HTR-8/SVneo (cell line): ENCODE measurements at regions not wholly inside any gene's neighbourhood (a gene's known extent, or its start where the extent isn't known, plus 50 kb on each side); places are given as distances from the start of the nearest gene placed in this dataset.
"Not testable (repeated sequence)": the region's sequence is repeated elsewhere in the genome, so short reads cannot be mapped to it uniquely, and the experiment has no call there.

ENCODE experiments used
- DNase-seq: peaks from one replicate; pipeline ENCODE4 v3.0.0; 2011; ENCODE audit warnings: low spot score, mixed read lengths; ENCODE audit not compliant: insufficient read length
- FAIRE-seq: peaks from 2 replicates; lab custom pipeline; 2011; peaks lifted over from hg19 to GRCh38; lab: Jason Lieb, UNC

DNA sequence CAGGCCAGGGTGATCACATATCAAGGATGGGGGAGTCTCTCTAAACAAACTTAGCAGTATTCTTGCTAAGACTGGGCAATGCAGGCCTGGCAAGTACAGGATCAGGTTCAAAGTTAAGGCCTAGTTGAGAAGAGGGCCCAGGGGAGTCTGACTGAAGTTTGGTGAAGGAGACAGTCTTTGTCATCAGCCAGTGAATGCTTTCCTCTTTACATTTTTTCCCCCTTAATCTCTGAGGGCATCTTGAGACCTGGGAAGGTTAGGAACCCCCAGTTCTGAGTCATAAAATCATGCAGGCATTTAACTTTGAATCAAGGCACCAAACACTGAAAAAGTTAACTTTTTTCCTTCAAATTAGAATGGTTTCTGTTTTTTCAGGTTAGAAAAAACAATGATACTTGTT, 311.5 kb downstream of the REEP3 start:
- DNase-seq (no peak), FAIRE-seq (no peak)

DNA sequence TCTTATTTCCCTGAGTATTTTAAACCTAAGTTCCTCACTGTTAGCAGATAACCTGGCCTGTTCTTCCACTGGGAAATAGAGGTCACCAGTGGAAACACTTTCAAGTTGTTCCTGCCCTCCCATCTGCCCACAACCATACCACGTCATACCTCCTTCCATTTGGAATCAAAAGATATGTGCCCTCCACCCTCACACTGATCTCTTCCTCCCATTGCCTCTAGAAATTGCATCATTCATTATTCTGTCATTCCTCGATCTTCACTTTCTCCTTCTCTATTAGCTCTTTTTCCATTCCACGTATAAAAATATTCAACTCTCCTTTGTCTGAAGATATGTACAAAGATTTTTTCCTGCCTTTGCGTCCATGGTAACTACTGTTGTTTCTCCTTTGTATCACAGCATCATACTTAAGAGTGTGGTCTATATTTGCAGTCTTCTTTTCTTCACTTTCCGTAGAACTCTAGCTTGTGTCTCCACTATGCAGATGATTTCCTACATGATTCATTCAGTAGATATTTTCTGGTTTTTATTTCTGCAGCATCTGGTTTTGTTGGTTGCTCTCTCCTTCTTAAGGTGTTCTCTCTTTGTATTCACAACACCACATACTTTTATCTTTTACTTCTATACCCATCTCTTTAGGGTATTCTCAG, 312.3 kb downstream of the REEP3 start:
- FAIRE-seq (no peak), DNase-seq (no peak)

DNA sequence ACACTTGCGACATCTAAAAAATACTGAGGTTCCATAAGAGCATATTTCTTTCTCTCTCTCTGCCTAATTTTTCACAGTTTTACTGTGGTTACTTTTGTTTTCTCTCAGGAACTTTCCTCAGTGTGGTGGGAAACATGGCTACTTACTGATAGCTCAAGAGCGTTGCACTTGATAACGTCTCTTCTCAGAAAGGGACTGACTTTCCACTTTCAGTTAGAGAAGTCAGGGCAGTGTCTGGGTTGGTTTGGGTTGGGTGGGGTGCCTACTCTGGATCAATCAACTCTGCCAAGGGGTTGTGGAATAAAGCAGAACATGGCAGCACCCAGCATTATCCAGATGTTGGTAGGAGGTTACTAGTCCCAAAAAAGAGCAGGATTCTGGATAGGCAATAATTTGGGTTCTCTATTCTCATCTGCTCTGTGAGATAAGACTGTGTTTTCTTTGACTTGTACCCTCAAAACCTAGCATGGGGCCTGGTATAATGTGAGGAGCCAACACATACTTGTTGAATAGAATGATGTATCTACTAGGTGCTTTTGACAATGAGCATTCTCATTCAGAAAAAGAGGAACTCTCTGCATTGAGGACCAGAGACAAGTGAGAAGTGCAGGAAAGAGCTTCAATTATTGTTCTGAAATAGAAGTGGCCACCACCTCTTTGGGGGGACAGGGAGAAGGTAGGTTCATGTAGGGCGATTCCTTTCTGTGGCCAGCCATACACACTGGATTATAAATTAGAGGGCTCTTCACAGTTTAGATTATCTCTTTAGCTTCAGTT, 315.7 kb downstream of the REEP3 start:
- FAIRE-seq: no peak
- DNase-seq: no peak

DNA sequence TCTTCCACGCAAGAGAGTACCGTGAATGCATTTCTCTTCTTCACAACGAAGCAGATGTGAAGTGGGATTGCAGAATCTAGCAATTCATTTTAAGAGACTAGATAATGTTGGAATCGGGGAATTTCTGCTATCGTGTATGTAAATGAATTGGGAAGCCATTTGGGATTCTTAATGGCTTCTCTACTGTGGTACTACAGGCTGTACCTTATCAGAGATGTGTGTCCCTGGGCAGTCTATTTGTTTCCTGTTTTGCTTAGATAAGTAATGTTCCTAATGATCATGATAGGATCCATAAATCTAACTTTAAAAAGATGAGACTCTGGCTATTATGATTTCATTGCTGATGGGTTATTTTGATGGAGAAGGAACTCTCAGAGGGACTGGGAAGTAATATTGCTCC, 320.6 kb downstream of the REEP3 start:
- DNase-seq (no peak), FAIRE-seq (no peak)

GRCh38 chr10:63843107-63843506, 321.9 kb downstream of the REEP3 start:
- DNase-seq (no peak), FAIRE-seq (no peak)

- not testable (repeated sequence) for FAIRE-seq
Measured at GRCh38 chr10:63848871-63849270, 327.7 kb downstream of the REEP3 start.

GRCh38 chr10:63862860-63863259, 341.7 kb downstream of the REEP3 start:
- DNase-seq: no peak
- no peak for FAIRE-seq

More at GRCh38 chr10:63848871-63849270, 327.7 kb downstream of the REEP3 start:
- not testable (repeated sequence) for DNase-seq

GRCh38 chr10:63865210-63865609, 344.0 kb downstream of the REEP3 start:
- DNase-seq (no peak), FAIRE-seq (no peak)

DNA sequence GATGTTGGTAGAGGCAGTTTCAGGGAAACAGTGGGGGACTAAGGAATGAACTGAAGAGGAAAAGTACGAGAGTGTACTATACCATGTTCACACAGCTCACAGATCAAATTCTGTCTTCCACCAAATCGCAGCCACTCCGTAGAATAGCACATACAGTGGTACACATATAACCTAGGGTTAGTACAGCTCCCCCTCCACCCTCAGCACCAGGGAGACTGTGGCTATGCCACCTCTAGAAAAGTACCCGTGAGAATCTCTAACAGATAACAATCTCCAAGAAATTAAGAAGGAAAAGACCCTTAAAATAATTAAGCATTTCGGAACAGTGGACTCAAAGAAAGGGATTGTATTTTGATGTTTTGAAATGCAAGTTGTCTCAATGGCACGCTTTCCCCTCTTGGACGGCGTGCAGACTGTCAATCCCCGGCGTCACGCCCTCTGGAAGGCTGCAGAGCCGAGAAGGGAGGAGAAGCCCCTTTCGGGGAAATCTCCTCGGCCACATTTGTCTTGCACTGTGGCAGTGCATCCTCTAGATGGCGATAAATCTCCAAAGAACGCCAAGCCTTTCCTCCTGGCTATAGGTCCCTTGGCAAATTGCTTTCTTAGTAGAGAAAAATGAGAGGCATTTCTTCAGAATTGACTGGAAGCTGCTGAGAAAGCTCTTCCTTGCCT, 345.0 kb downstream of the REEP3 start:
- peak; percentile 55 for FAIRE-seq
- DNase-seq: peak; percentile 74

GRCh38 chr10:63866747-63867140, 345.5 kb downstream of the REEP3 start:
- DNase-seq: no peak
- no peak for FAIRE-seq

DNA sequence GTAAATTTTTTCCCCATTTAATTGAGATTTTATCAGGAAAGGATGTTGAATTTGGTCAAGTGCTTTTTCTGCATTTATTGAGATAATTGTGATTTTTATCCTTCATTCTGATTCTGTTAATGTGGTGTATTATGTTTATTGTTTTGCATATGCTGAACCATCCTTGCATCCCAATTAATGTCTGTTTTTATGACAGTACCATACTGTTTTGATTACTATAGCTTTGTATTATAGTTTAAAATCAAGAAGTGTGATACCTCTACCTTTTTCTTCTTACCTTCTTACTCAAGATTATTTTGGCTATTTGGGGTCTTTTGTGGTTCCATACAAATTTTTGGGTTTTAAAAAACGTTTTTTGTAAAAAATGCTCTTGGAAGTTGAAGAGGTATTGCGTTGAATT, 357.2 kb downstream of the REEP3 start:
- no peak for FAIRE-seq
- DNase-seq: no peak

GRCh38 chr10:63883861-63884260, 362.7 kb downstream of the REEP3 start:
- DNase-seq (no peak), FAIRE-seq (no peak)

- DNase-seq (no peak), FAIRE-seq (no peak)
Measured at GRCh38 chr10:63884426-63884825, 363.2 kb downstream of the REEP3 start.

DNA sequence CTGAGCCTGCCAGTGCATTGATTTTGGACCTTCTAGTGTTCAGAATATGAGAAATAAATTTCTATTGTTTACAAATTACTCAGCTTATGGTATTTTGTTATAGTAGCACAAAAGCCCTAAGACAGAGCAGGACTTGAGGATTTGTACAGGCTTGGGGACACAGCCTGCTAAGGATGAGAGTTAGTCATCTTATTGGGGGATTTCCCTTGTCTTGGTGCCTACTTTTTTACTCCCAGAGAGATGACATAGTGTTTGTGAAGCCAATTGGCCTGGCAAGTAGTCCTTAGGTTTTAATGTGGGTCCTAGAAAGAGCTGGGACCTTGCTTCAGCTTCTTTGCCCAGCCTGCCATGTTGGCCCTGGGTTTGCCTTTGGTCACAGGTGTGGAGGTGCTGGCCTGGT, 364.0 kb downstream of the REEP3 start:
- no peak for FAIRE-seq

DNA sequence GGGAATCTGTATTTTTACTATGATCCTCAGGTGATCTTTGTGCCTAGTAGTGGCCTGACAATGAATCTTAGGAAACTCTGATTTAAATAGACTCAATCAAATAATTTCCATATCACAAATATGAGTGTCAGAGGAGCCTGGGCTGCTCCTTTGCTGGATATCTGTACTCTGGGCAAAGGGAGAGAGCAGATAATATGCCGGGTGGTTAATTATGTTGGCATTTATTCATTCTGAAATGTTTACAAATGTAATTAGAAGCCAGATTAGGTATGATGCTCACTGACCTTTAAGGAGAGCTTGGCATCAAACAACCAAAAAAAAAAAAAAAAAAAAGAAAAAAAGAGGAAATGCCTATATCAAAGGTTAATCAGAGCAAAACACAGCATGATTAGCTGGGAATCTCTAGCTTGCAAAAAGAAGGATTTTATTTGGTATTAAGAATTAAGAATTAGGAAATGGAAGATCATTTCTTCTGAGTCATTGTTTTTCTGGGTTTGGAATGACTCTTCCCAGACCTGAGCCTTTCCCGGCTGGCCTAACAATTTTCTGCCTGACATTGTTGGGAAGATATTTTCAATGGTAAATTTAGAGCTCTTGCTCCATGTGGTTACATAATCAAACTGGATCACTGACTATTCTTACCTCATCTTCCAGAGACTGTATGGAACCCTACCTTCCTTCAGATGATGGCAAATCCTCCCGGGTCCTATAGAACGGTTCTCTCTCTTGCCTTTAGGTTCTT, 365.3 kb downstream of the REEP3 start:
- DNase-seq (no peak), FAIRE-seq (no peak)

More for the DNA sequence above, 364.0 kb downstream of the REEP3 start:
- DNase-seq: no peak

DNA sequence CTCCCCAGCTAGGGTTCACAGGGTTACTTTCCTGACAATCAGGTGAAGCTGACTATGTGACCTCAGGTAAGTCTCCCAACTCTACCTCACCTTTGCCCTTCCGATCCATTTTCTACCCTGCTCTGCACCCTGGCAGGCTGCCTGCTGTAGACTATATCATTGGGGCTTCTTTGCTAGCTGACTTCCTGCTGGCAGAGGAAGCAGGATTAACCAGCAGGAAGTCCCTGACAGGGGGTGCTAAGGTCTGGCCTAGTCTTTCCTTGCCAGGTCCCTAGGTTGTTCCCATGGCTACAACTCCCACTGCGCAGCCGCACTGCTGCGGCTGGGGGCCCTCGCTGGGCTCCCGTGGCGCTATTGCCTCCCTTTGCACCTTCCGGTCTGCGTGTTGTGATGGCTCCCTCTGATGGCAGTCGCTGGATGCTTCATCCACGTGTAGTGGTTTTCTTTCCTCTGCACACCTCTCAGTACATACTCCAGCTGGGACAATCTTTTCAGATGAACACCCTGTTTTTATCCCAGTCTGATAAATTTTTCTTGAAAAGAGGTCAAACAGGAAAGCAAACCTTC, 365.9 kb downstream of the REEP3 start:
- DNase-seq (no peak), FAIRE-seq (no peak)

DNA sequence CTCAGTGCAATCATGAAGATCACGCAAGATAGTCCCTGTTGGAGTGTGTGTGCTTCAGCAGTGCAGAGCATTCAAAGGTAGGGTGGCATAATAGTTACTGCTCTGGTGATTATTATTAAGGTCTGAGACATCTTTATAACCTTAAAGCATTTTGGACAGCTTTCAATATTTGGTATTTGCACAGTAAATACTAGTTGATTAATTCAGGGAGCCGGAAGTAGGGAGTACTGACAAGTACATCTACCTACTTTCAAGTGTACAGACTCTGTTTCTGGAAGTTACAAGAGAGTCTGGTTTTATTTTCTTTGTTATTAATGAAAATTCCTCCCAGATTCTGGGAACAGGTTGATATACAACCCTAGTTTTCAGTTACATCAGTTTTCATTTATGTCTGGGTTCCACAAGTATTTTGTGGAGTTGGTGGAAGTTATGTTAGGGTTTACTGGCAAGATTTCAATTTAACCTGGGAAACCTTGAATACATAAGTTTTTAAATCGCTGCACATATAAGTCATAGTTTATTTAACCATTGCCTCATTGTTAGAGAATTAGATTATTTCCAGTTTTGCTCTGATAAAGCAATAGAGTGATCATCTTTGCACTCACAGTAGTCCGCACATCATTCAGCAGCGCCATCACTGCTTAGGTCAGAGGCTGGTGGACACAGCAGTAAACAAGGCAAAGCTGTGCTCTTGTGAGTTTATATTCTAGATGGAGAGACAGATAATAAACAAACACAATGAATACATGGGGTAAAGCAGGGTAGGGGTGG, 366.6 kb downstream of the REEP3 start:
- FAIRE-seq: no peak
- DNase-seq: no peak

GRCh38 chr10:63889803-63890202, 368.6 kb downstream of the REEP3 start:
- DNase-seq (no peak), FAIRE-seq (no peak)

- FAIRE-seq: no peak
- no peak for DNase-seq
Measured at GRCh38 chr10:63896992-63897391, 375.8 kb downstream of the REEP3 start.
